ENCODE measurements at regions not wholly inside any gene's neighbourhood (a gene's known extent, or its start where the extent isn't known, plus 50 kb on each side); places are given as distances from the start of the nearest gene placed in this dataset.

GRCh38 chr22:48478529-48479265, 1349.0 kb downstream of the BRD1 start:
- no peaks in the 10 kb centered on the region for H4K20me1 ChIP-seq (ENCODE audit: insufficient read depth)
- no peak overlapping the region for H3K27ac ChIP-seq (ENCODE audit: low read depth, low read length)
- DNase-seq (ENCODE audit: low read depth, low spot score) = no peak
- POLR2A ChIA-PET = no interaction called here
- RAD21 ChIA-PET (ENCODE audit: low non-redundant PET in 1 of 2, low total read pairs in 2 of 2, uncharacterized antibody in 2 of 2, unreplicated experiment in 2 of 2) = no interaction called here
- CTCF ChIA-PET = no interaction called here
- H3K9me3 ChIP-seq (ENCODE audit: control insufficient read depth in 1 of 2, insufficient read depth in 1 of 2, low read depth in 1 of 2, low read length in 2 of 2) = no peaks in the 10 kb centered on the region; a peak in 1 of 4 replicates
- no peak overlapping the region for H3K4me3 ChIP-seq (replicated peaks in 1 of 2; ENCODE audit: low read depth in 1 of 2, low read length in 2 of 2)
- no TSS peak for BruUV-seq (replicated peaks)
- intact Hi-C loops (cut with micrococcal nuclease) = no loop called here
- no peak overlapping the region for H2AFZ ChIP-seq (ENCODE audit: low read depth, low read length, poor library complexity, severe bottlenecking)
- ATAC-seq = no peak
- H3K4me2 ChIP-seq (ENCODE audit: low read length) = no peak overlapping the region
- no peaks in the 10 kb centered on the region for H3K36me3 ChIP-seq (ENCODE audit: control insufficient read depth in 1 of 2, insufficient read depth in 2 of 2, low read length in 2 of 2)
- no peak overlapping the region for H3K9ac ChIP-seq (ENCODE audit: low read length)
- no peaks in the 10 kb centered on the region for H3K4me1 ChIP-seq (ENCODE audit: control insufficient read depth in 1 of 2, insufficient read depth in 2 of 2, low read length in 2 of 2)
- H3K27me3 ChIP-seq (ENCODE audit: insufficient read depth, low read length) = no peaks in the 10 kb centered on the region
- H3K9me2 ChIP-seq (ENCODE audit: insufficient read depth) = no peaks in the 10 kb centered on the region
- no peaks in the 10 kb centered on the region for H3K79me2 ChIP-seq (ENCODE audit: insufficient read depth, low read length)
- TF ChIP-seq RAD21 (IDR thresholded peaks at IDR 0.05; ENCODE audit: low read depth) (no peak), SRF (IDR thresholded peaks at IDR 0.05; ENCODE audit: low read depth) (no peak), ZFX (IDR thresholded peaks at IDR 0.05) (no peak), POLR2AphosphoS5 (IDR thresholded peaks at IDR 0.05; ENCODE audit: low read depth, low read length) (no peak), MAX (IDR thresholded peaks at IDR 0.05) (no peak), SP1 (IDR thresholded peaks at IDR 0.05; ENCODE audit: low read depth) (no peak), EGR1 (IDR thresholded peaks at IDR 0.05; ENCODE audit: low read depth) (no peak), CEBPB (IDR thresholded peaks at IDR 0.05; ENCODE audit: low read depth) (no peak), FOSL1 (IDR thresholded peaks at IDR 0.05; ENCODE audit: low read depth) (no peak), ATF3 (IDR thresholded peaks at IDR 0.05) (no peak), REST (IDR thresholded peaks at IDR 0.05; ENCODE audit: low read depth) (no peak)
